HUDEP-2 (cell line): ENCODE measurements at regions not wholly inside any gene's neighbourhood (a gene's known extent, or its start where the extent isn't known, plus 50 kb on each side); places are given as distances from the start of the nearest gene placed in this dataset.

Experiments used
- DNase-seq, 76 experiments: peaks; one replicate each; lab custom pipeline; 2025; ENCODE audit not compliant: unreplicated experiment in 76 of 76; lab: John Stamatoyannopoulos, UW

GRCh38 chr3:137061186-137061585 is 103.4 kb downstream of the IL20RB start:
- DNase-seq = no peak

- DNase-seq = no peak
Measured at GRCh38 chr3:137062250-137062649, 104.5 kb downstream of the IL20RB start.

- DNase-seq = no peak
Measured at GRCh38 chr3:137065381-137065780, 107.6 kb downstream of the IL20RB start.

GRCh38 chr3:137066092-137066491 is 108.3 kb downstream of the IL20RB start:
- no peak for DNase-seq

GRCh38 chr3:137071104-137071503 is 113.3 kb downstream of the IL20RB start:
- peak in 1 of 76 experiments; percentile 11 for DNase-seq

GRCh38 chr3:137075020-137075419 is 117.2 kb downstream of the IL20RB start:
- DNase-seq = no peak

GRCh38 chr3:137078040-137078439 is 120.3 kb downstream of the IL20RB start:
- DNase-seq = no peak

- DNase-seq = no peak
Measured at GRCh38 chr3:137079571-137079970, 121.8 kb downstream of the IL20RB start.

- no peak for DNase-seq
Measured at GRCh38 chr3:137081711-137082110, 123.9 kb downstream of the IL20RB start.

- no peak for DNase-seq
Measured at GRCh38 chr3:137082763-137083162, 125.0 kb downstream of the IL20RB start.

GRCh38 chr3:137083332-137083731 is 125.5 kb downstream of the IL20RB start:
- DNase-seq = no peak

GRCh38 chr3:137084586-137084985 is 126.8 kb downstream of the IL20RB start:
- no peak for DNase-seq

GRCh38 chr3:137097386-137097785 is 139.6 kb downstream of the IL20RB start:
- DNase-seq = no peak

- DNase-seq = no peak
Measured at GRCh38 chr3:137097852-137098251, 140.1 kb downstream of the IL20RB start.

- DNase-seq = no peak
Measured at GRCh38 chr3:137099364-137100219, 141.8 kb downstream of the IL20RB start.

- DNase-seq = no peak
Measured at GRCh38 chr3:137100326-137100725, 142.5 kb downstream of the IL20RB start.

GRCh38 chr3:137103739-137104138 is 146.0 kb downstream of the IL20RB start:
- no peak for DNase-seq

GRCh38 chr3:137105277-137105977 is 147.6 kb downstream of the IL20RB start:
- DNase-seq = peak in 25 of 76 experiments; percentile 2 to 53 (median 33)

- no peak for DNase-seq
Measured at GRCh38 chr3:137106612-137107240, 148.9 kb downstream of the IL20RB start.

- DNase-seq = no peak
Measured at GRCh38 chr3:137108699-137109440, 151.1 kb downstream of the IL20RB start.
